ENCODE measurements at regions not wholly inside any gene's neighbourhood (a gene's known extent, or its start where the extent isn't known, plus 50 kb on each side); places are given as distances from the start of the nearest gene placed in this dataset.
A peak's percentile ranks its signal among the peaks of the same experiment; 100 is the strongest.

GRCh38 chr7:142248-142941 lies 50.0 kb upstream of the FAM20C start:
- Histone ChIP-seq H3K4ac (ENCODE audit: low read depth, low read length) (no peak overlapping the region), H3K4me3 (ENCODE audit: insufficient read depth, low read depth, low read length) (no peak overlapping the region), H2BK20ac (ENCODE audit: low read depth, low read length) (no peak overlapping the region), H2AK5ac (ENCODE audit: low read depth, low read length) (no peak overlapping the region), H3K18ac (ENCODE audit: low read depth, low read length) (no peak overlapping the region), H3K9ac (ENCODE audit: low read depth, low read length) (no peak overlapping the region), H2BK5ac (ENCODE audit: low read depth, low read length, poor library complexity, severe bottlenecking) (no peak overlapping the region), H2AFZ (replicated peaks; ENCODE audit: low read length, poor library complexity) (peak overlapping the region; percentile 6), H4K5ac (ENCODE audit: low read depth, low read length) (no peak overlapping the region; the same call in 1 of the 2 replicates), H3K4me1 (ENCODE audit: control insufficient read depth, insufficient read depth, low read length) (no peaks in the 10 kb centered on the region), H3K9me3 (ENCODE audit: control insufficient read depth, insufficient read depth, low read length) (no peaks in the 10 kb centered on the region), H2BK120ac (ENCODE audit: low read depth, low read length) (no peak overlapping the region), H4K91ac (ENCODE audit: insufficient read depth, low read depth, low read length) (no peak overlapping the region), H3K27me3 (ENCODE audit: control insufficient read depth, insufficient read depth, low read length) (peaks cover 6% of the 10 kb centered on the region), H3K79me1 (ENCODE audit: low read depth in 1 of 2, low read length in 2 of 2) (no peaks in the 10 kb centered on the region), H2AK9ac (replicated peaks; ENCODE audit: low read depth, low read length, poor library complexity) (no peak overlapping the region), H3K9me1 (ENCODE audit: insufficient read depth, low read length) (no peaks in the 10 kb centered on the region), H3K4me2 (ENCODE audit: low read depth, low read length) (no peak overlapping the region), H3K14ac (replicated peaks; ENCODE audit: low read depth, low read length) (no peak overlapping the region), H2BK15ac (ENCODE audit: low read depth, low read length) (no peak overlapping the region), H3K27ac (ENCODE audit: insufficient read depth, low read length) (no peak overlapping the region), H3K36me3 (ENCODE audit: control insufficient read depth, insufficient read depth, low read length) (no peaks in the 10 kb centered on the region), H3K23ac (ENCODE audit: low read depth, low read length) (no peak overlapping the region), H3K56ac (ENCODE audit: extremely low read depth, insufficient read depth, low read length) (no peak overlapping the region), H4K20me1 (ENCODE audit: insufficient read depth, low read length) (no peaks in the 10 kb centered on the region), H4K8ac (ENCODE audit: low read depth in 2 of 2, low read length in 2 of 2) (no peak overlapping the region)
- CTCF ChIA-PET, result no interaction called here
- POLR2A ChIA-PET (ENCODE audit: unreplicated experiment), result no interaction called here
- DNase-seq (no peak), ATAC-seq (ENCODE audit: low read depth) (no peak)
- WGBS, 2 experiments (ENCODE audit: extremely low coverage in 2 of 2, insufficient read length in 1 of 2), result 33% methylated on average over 7 of the region's 12 CpGs; no CpG with 5 or more reads in 1 of the 2 experiments
- dilution Hi-C loops (cut with HindIII; ENCODE audit: low sequenced_read_pairs, unreplicated experiment), result no loop called here
- BruUV-seq (replicated peaks), result no TSS peak
- intact Hi-C loops (cut with micrococcal nuclease), result no loop called here
- TF ChIP-seq POLR2A (IDR thresholded peaks at IDR 0.05; ENCODE audit: low read depth, low read length) (no peak), SMC3 (IDR thresholded peaks at IDR 0.05; ENCODE audit: low read depth, low read length) (no peak), MAFK (IDR thresholded peaks at IDR 0.05; ENCODE audit: low read depth, low read length) (no peak), ELK1 (IDR thresholded peaks at IDR 0.05; ENCODE audit: borderline replicate concordance, low read depth, low read length) (no peak), RFX5 (IDR thresholded peaks at IDR 0.05; ENCODE audit: low read depth, low read length) (no peak), RCOR1 (IDR thresholded peaks at IDR 0.05; ENCODE audit: insufficient replicate concordance, low read length) (no peak), CHD1 (IDR thresholded peaks at IDR 0.05; ENCODE audit: low read depth, low read length) (no peak)
- TF ChIP-seq, protein P1, sequence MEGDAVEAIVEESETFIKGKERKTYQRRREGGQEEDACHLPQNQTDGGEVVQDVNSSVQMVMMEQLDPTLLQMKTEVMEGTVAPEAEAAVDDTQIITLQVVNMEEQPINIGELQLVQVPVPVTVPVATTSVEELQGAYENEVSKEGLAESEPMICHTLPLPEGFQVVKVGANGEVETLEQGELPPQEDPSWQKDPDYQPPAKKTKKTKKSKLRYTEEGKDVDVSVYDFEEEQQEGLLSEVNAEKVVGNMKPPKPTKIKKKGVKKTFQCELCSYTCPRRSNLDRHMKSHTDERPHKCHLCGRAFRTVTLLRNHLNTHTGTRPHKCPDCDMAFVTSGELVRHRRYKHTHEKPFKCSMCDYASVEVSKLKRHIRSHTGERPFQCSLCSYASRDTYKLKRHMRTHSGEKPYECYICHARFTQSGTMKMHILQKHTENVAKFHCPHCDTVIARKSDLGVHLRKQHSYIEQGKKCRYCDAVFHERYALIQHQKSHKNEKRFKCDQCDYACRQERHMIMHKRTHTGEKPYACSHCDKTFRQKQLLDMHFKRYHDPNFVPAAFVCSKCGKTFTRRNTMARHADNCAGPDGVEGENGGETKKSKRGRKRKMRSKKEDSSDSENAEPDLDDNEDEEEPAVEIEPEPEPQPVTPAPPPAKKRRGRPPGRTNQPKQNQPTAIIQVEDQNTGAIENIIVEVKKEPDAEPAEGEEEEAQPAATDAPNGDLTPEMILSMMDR (conservative IDR thresholded peaks at IDR 0.05; ENCODE audit: low read depth, low read length), result no peak
- in situ Hi-C loops (cut with MboI; ENCODE audit: low sequenced_read_pairs), result no loop called here

All from IMR-90 (cell line).